MM.1S (cell line): ENCODE measurements at regions not wholly inside any gene's neighbourhood (a gene's known extent, or its start where the extent isn't known, plus 50 kb on each side); places are given as distances from the start of the nearest gene placed in this dataset.

Source experiments
- DNase-seq: peaks from one replicate; pipeline ENCODE4 v3.0.0-alpha.2; 2015
- H2AFZ ChIP-seq: fragments of 300-600 bp; sonication (generic); 2 replicates; pipeline ENCODE4 v1.6.0; 2016; ENCODE audit warnings: antibody characterized with exemption, low read length
- H3F3A ChIP-seq: fragments of 300-600 bp; sonication (generic); 2 replicates; pipeline ENCODE4 v1.6.1; 2016; ENCODE audit warnings: mild to moderate bottlenecking, antibody characterized with exemption, low read length, moderate library complexity, mixed read lengths; ENCODE audit not compliant: insufficient read depth
- H3K27ac ChIP-seq: fragments of 300-600 bp; sonication (generic); 2 replicates; pipeline ENCODE4 v1.5.1; 2016; ENCODE audit warnings: mild to moderate bottlenecking, low read length
- H3K27me3 ChIP-seq: fragments of 300-600 bp; sonication (generic); replicated peaks from 2 replicates; pipeline ENCODE4 v1.6.0; 2016; ENCODE audit warnings: low read length; ENCODE audit not compliant: insufficient read depth
- H3K36me3 ChIP-seq: fragments of 300-600 bp; sonication (generic); replicated peaks from 2 replicates; pipeline ENCODE4 v1.6.1; 2016; ENCODE audit warnings: mild to moderate bottlenecking, low read length, mixed read lengths; ENCODE audit not compliant: insufficient read depth
- H3K4me1 ChIP-seq: fragments of 300-600 bp; sonication (generic); 2 replicates; pipeline ENCODE4 v1.6.1; 2016; ENCODE audit warnings: low read length, mixed read lengths
- H3K4me2 ChIP-seq: fragments of 300-600 bp; sonication (generic); 2 replicates; pipeline ENCODE4 v1.6.0; 2016; ENCODE audit warnings: low read depth, low read length
- H3K4me3 ChIP-seq: fragments of 300-600 bp; sonication (generic); 2 replicates; pipeline ENCODE4 v1.5.1; 2016; ENCODE audit warnings: low read length, mixed read lengths
- H3K79me2 ChIP-seq: fragments of 300-600 bp; sonication (generic); 2 replicates; pipeline ENCODE4 v1.6.1; 2016; ENCODE audit warnings: mixed run types, low read length, mixed read lengths
- H3K9ac ChIP-seq: fragments of 300-600 bp; sonication (generic); 2 replicates; pipeline ENCODE4 v1.6.1; 2016; ENCODE audit warnings: low read length, mixed read lengths
- H3K9me2 ChIP-seq: fragments of 300-600 bp; sonication (generic); replicated peaks from 2 replicates; pipeline ENCODE4 v1.6.1; 2016; ENCODE audit warnings: mild to moderate bottlenecking, low read length, mixed read lengths; ENCODE audit not compliant: insufficient read depth
- H3K9me3 ChIP-seq: fragments of 300-600 bp; sonication (generic); replicated peaks from 2 replicates; pipeline ENCODE4 v1.6.1; 2016; ENCODE audit warnings: mild to moderate bottlenecking, low read length, mixed read lengths; ENCODE audit not compliant: insufficient read depth
- H4K20me1 ChIP-seq: fragments of 300-600 bp; sonication (generic); 2 replicates; pipeline ENCODE4 v1.6.1; 2016; ENCODE audit warnings: mild to moderate bottlenecking, low read length, moderate library complexity, mixed read lengths; ENCODE audit not compliant: insufficient read depth
- CTCF ChIP-seq: fragments of 300-600 bp; sonication (generic); IDR thresholded peaks from 2 replicates; pipeline ENCODE4 v1.5.1; 2016; ENCODE audit warnings: antibody characterized with exemption, low read length, mixed read lengths
- EZH2 ChIP-seq: fragments of 300-600 bp; sonication (generic); optimal IDR thresholded peaks from 2 replicates; pipeline ENCODE3; 2017; ENCODE audit warnings: low read depth, mild to moderate bottlenecking, antibody characterized with exemption, low read length, mixed read lengths
- EZH2phosphoT487 ChIP-seq: fragments of 300-600 bp; sonication (generic); IDR thresholded peaks from 2 replicates; pipeline ENCODE4 v1.6.1; 2018; ENCODE audit warnings: antibody characterized with exemption, low read length

DNA sequence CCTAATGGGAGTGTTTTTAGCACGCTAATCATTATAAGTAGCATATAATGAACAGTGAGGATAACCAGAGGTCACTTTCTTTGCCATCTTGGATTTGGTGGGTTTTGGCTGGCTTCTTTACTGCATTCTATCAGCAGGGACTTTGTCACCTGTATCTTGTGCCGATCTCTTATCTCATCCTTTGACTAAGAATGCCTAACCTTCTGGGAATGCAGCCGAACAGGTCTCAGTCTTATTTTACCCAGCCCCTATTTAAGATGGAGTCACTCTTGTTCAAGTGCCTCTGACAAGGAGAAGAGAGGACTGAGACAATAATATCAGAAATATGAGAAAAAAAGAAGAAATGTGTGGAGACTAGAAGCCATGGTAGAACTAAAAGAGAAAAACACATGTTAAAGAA is 276.4 kb downstream of the TMX3 start:
- Histone ChIP-seq H3K4me2 (peak overlapping the region; percentile 16; the same call in 1 of the 2 replicates), H3F3A (peaks cover 6% of the 10 kb centered on the region; the same call in 1 of the 2 replicates), H3K9me2 (no peaks in the 10 kb centered on the region), H4K20me1 (no peaks in the 10 kb centered on the region), H3K27ac (no peak overlapping the region), H2AFZ (0 out of 2 replicates have a peak overlapping the region, but pooled peaks have one; percentile 23), H3K27me3 (no peaks in the 10 kb centered on the region), H3K4me1 (peaks cover 9% of the 10 kb centered on the region; the same call in 1 of the 2 replicates), H3K79me2 (no peaks in the 10 kb centered on the region), H3K36me3 (no peaks in the 10 kb centered on the region), H3K4me3 (no peak overlapping the region), H3K9me3 (no peaks in the 10 kb centered on the region), H3K9ac (no peak overlapping the region)
- TF ChIP-seq CTCF (no peak), EZH2 (no peak), EZH2phosphoT487 (no peak)
- DNase-seq = no peak

GRCh38 chr18:68436485-68436884 is 278.4 kb downstream of the TMX3 start:
- H3K9me3 ChIP-seq = no peaks in the 10 kb centered on the region
- no peaks in the 10 kb centered on the region for H4K20me1 ChIP-seq
- H3K36me3 ChIP-seq = no peaks in the 10 kb centered on the region
- no peaks in the 10 kb centered on the region for H3K27me3 ChIP-seq
- peaks cover 6% of the 10 kb centered on the region; the same call in 1 of the 2 replicates for H3F3A ChIP-seq
- no peaks in the 10 kb centered on the region for H3K79me2 ChIP-seq
- peaks cover 9% of the 10 kb centered on the region; the same call in 1 of the 2 replicates for H3K4me1 ChIP-seq
- no peak for DNase-seq
- no peak for TF ChIP-seq EZH2
- H3K4me2 ChIP-seq = no peak overlapping the region
- H3K9ac ChIP-seq = no peak overlapping the region
- H3K9me2 ChIP-seq = no peaks in the 10 kb centered on the region
- no peak overlapping the region for H3K4me3 ChIP-seq
- H3K27ac ChIP-seq = no peak overlapping the region
- no peak overlapping the region for H2AFZ ChIP-seq

GRCh38 chr18:68435581-68435980 is 279.3 kb downstream of the TMX3 start:
- H3K79me2 ChIP-seq = no peaks in the 10 kb centered on the region
- TF ChIP-seq CTCF = no peak
- no peak for TF ChIP-seq EZH2phosphoT487
- TF ChIP-seq EZH2 = no peak
- H3F3A ChIP-seq = peaks cover 6% of the 10 kb centered on the region; the same call in 1 of the 2 replicates

DNA sequence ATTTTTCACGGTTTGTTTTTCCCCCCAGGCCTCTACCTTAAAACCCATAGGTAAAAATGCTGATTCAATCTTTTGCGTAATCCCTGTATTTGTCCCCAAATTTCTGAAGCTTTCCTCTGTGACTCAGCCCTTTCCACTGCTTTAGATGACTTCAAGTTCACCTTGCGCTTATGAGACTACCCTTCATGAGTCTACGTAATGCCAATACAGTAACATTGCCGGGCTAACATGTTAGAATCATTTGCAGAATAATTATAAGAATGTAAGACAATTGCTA is 283.0 kb downstream of the TMX3 start:
- no peaks in the 10 kb centered on the region for H3K79me2 ChIP-seq
- H3K27me3 ChIP-seq = no peaks in the 10 kb centered on the region
- DNase-seq = no peak
- no peak for TF ChIP-seq EZH2phosphoT487
- TF ChIP-seq CTCF = no peak
- TF ChIP-seq EZH2 = no peak
- no peaks in the 10 kb centered on the region for H3K9me2 ChIP-seq
- H3K4me2 ChIP-seq = no peak overlapping the region
- no peak overlapping the region for H2AFZ ChIP-seq
- H3K4me3 ChIP-seq = no peak overlapping the region
- no peak overlapping the region for H3K27ac ChIP-seq
- H4K20me1 ChIP-seq = no peaks in the 10 kb centered on the region
- no peak overlapping the region for H3K9ac ChIP-seq
- no peaks in the 10 kb centered on the region for H3K4me1 ChIP-seq
- no peaks in the 10 kb centered on the region for H3F3A ChIP-seq
- no peaks in the 10 kb centered on the region for H3K36me3 ChIP-seq
- no peaks in the 10 kb centered on the region for H3K9me3 ChIP-seq

More at GRCh38 chr18:68435581-68435980, 279.3 kb downstream of the TMX3 start:
- Histone ChIP-seq H3K4me2 (no peak overlapping the region), H4K20me1 (no peaks in the 10 kb centered on the region), H3K4me1 (peaks cover 9% of the 10 kb centered on the region; the same call in 1 of the 2 replicates), H3K9me3 (no peaks in the 10 kb centered on the region), H3K9me2 (no peaks in the 10 kb centered on the region), H3K9ac (no peak overlapping the region), H2AFZ (no peak overlapping the region), H3K4me3 (no peak overlapping the region), H3K36me3 (no peaks in the 10 kb centered on the region), H3K27ac (no peak overlapping the region), H3K27me3 (no peaks in the 10 kb centered on the region)
- DNase-seq = no peak
